GM21529 (cell line): ENCODE measurements at regions not wholly inside any gene's neighbourhood (a gene's known extent, or its start where the extent isn't known, plus 50 kb on each side); places are given as distances from the start of the nearest gene placed in this dataset.
"Not testable (repeated sequence)": the region's sequence is repeated elsewhere in the genome, so short reads cannot be mapped to it uniquely, and the experiment has no call there.

Experiments used
- ATAC-seq: cut with Tn5 transposase; IDR thresholded peaks from one replicate; pipeline ENCODE4 v1.9.1; 2021; ENCODE audit not compliant: unreplicated experiment

- no peak for ATAC-seq
Measured at GRCh38 chr19:29154163-29154562, 58.8 kb downstream of the UQCRFS1 start.

- ATAC-seq, result no peak
Measured at GRCh38 chr19:29145756-29146155, 67.2 kb downstream of the UQCRFS1 start.

- no peak for ATAC-seq
Measured at GRCh38 chr19:29143183-29143582, 69.8 kb downstream of the UQCRFS1 start.

- no peak for ATAC-seq
Measured at GRCh38 chr19:29139227-29139626, 73.7 kb downstream of the UQCRFS1 start.

- ATAC-seq, result not testable (repeated sequence)
Measured at GRCh38 chr19:29138206-29138605, 74.7 kb downstream of the UQCRFS1 start.

- ATAC-seq, result no peak
Measured at GRCh38 chr19:29131456-29131855, 81.5 kb downstream of the UQCRFS1 start.

- ATAC-seq, result no peak
Measured at GRCh38 chr19:29129148-29129547, 83.8 kb downstream of the UQCRFS1 start.

GRCh38 chr19:29128203-29128602, 84.7 kb downstream of the UQCRFS1 start:
- no peak for ATAC-seq

GRCh38 chr19:29122185-29122584, 90.8 kb downstream of the UQCRFS1 start:
- ATAC-seq, result no peak

GRCh38 chr19:29121684-29122083, 91.3 kb downstream of the UQCRFS1 start:
- no peak for ATAC-seq

GRCh38 chr19:29120466-29120865, 92.5 kb downstream of the UQCRFS1 start:
- no peak for ATAC-seq

- ATAC-seq, result no peak
Measured at GRCh38 chr19:29119590-29119989, 93.4 kb downstream of the UQCRFS1 start.

GRCh38 chr19:29118389-29118788, 94.6 kb downstream of the UQCRFS1 start:
- ATAC-seq, result no peak

- no peak for ATAC-seq
Measured at GRCh38 chr19:29117926-29118325, 95.0 kb downstream of the UQCRFS1 start.

- no peak for ATAC-seq
Measured at GRCh38 chr19:29115181-29115580, 97.8 kb downstream of the UQCRFS1 start.

GRCh38 chr19:29113838-29114237, 99.1 kb downstream of the UQCRFS1 start:
- no peak for ATAC-seq

- ATAC-seq, result no peak
Measured at GRCh38 chr19:29111576-29111975, 101.4 kb downstream of the UQCRFS1 start.

- ATAC-seq, result no peak
Measured at GRCh38 chr19:29107831-29108230, 105.1 kb downstream of the UQCRFS1 start.

- no peak for ATAC-seq
Measured at GRCh38 chr19:29106346-29106885, 106.5 kb downstream of the UQCRFS1 start.

GRCh38 chr19:29105629-29106292, 107.2 kb downstream of the UQCRFS1 start:
- no peak for ATAC-seq

GRCh38 chr19:29104605-29105241, 108.2 kb downstream of the UQCRFS1 start:
- no peak for ATAC-seq

- ATAC-seq, result no peak
Measured at GRCh38 chr19:29098863-29099481, 114.0 kb downstream of the UQCRFS1 start.
